ENCODE measurements at regions not wholly inside any gene's neighbourhood (a gene's known extent, or its start where the extent isn't known, plus 50 kb on each side); places are given as distances from the start of the nearest gene placed in this dataset.
"Not testable (repeated sequence)": the region's sequence is repeated elsewhere in the genome, so short reads cannot be mapped to it uniquely, and the experiment has no call there.

- no peak for DNase-seq (ENCODE audit: low read depth in 2 of 2)
Measured at GRCh38 chr2:161061786-161062185, 98.4 kb upstream of the TANK start.

- DNase-seq (ENCODE audit: low read depth in 2 of 2): peak; percentile 45 to 60
Measured at GRCh38 chr2:161063157-161063945, 96.9 kb upstream of the TANK start.

GRCh38 chr2:161063946-161064306 is 96.3 kb upstream of the TANK start:
- no peak for DNase-seq (ENCODE audit: low read depth in 2 of 2)

GRCh38 chr2:161067846-161068350 is 92.3 kb upstream of the TANK start:
- no peak for DNase-seq (ENCODE audit: low read depth in 2 of 2)

- DNase-seq (ENCODE audit: low read depth in 2 of 2): no peak
Measured at GRCh38 chr2:161068670-161069069, 91.6 kb upstream of the TANK start.

- DNase-seq (ENCODE audit: low read depth in 2 of 2): no peak
Measured at GRCh38 chr2:161070693-161071479, 89.3 kb upstream of the TANK start.

- not testable (repeated sequence) for DNase-seq (ENCODE audit: low read depth in 2 of 2)
Measured at GRCh38 chr2:161072436-161072835, 87.8 kb upstream of the TANK start.

GRCh38 chr2:161075701-161076100 is 84.5 kb upstream of the TANK start:
- no peak for DNase-seq (ENCODE audit: low read depth in 2 of 2)

- no peak for DNase-seq (ENCODE audit: low read depth in 2 of 2)
Measured at GRCh38 chr2:161076936-161077335, 83.3 kb upstream of the TANK start.

- peak; percentile 37 to 47 for DNase-seq (ENCODE audit: low read depth in 2 of 2)
Measured at GRCh38 chr2:161077367-161078210, 82.6 kb upstream of the TANK start.

- DNase-seq (ENCODE audit: low read depth in 2 of 2): no peak
Measured at GRCh38 chr2:161078211-161078539, 82.1 kb upstream of the TANK start.

- no peak for DNase-seq (ENCODE audit: low read depth in 2 of 2)
Measured at GRCh38 chr2:161085149-161085548, 75.1 kb upstream of the TANK start.

- no peak for DNase-seq (ENCODE audit: low read depth in 2 of 2)
Measured at GRCh38 chr2:161088658-161089350, 71.4 kb upstream of the TANK start.

GRCh38 chr2:161090411-161090810 is 69.8 kb upstream of the TANK start:
- no peak for DNase-seq (ENCODE audit: low read depth in 2 of 2)

- no peak for DNase-seq (ENCODE audit: low read depth in 2 of 2)
Measured at GRCh38 chr2:161095314-161095713, 64.9 kb upstream of the TANK start.

- no peak for DNase-seq (ENCODE audit: low read depth in 2 of 2)
Measured at GRCh38 chr2:161096336-161096735, 63.9 kb upstream of the TANK start.

- no peak for DNase-seq (ENCODE audit: low read depth in 2 of 2)
Measured at GRCh38 chr2:161097157-161097556, 63.1 kb upstream of the TANK start.

GRCh38 chr2:161100211-161100895 is 59.9 kb upstream of the TANK start:
- DNase-seq (ENCODE audit: low read depth in 2 of 2): no peak

- DNase-seq (ENCODE audit: low read depth in 2 of 2): no peak
Measured at GRCh38 chr2:161101406-161101805, 58.8 kb upstream of the TANK start.

- DNase-seq (ENCODE audit: low read depth in 2 of 2): no peak
Measured at GRCh38 chr2:161102770-161103450, 57.3 kb upstream of the TANK start.

Measured in activated CD4-positive, alpha-beta T cell treated with anti-CD3 and anti-CD28 coated beads for 24 hours (primary cell).